ENCODE measurements at regions not wholly inside any gene's neighbourhood (a gene's known extent, or its start where the extent isn't known, plus 50 kb on each side); places are given as distances from the start of the nearest gene placed in this dataset.

GRCh38 chrY:15500536-15500935, 976.2 kb downstream of the NLGN4Y start:
- intact Hi-C loops (cut with micrococcal nuclease) = no loop called here

DNA sequence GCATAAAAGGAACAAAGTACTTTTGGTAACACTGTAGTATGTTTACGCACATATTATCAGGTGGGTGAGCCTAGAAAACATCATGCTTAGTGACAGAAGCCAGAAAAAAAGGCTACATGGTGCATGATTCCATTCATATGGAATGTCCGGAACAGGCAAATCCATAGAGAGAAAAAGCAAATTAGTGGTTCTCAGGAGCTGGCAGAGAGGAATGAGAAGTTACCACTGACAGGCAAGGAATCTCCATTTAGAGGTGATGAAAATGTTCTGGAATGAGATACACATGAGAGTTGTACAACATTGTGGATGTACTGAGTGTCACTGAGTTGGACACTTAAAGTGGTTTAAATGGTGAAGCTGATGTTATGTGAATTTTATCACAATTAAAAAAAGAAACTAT, 976.9 kb downstream of the NLGN4Y start:
- intact Hi-C loops (cut with micrococcal nuclease) = no loop called here

DNA sequence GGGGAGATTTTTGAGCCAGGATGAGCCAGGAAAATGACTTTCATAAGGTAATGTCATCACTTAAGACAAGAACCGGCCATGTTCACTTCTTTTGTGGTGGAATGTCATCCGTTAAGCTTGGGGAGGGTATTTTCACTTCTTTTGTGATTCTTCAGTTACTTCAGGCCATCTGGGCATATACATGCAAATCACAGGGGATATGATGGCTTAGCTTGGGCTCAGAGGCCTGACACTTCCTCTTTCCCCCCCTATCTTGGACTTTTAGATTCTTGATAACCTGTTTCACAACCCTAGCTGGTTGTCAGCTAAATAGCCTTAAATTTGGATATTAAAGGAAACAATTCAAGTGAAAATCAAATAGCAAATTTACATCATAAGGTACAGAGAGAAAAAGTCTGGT, 986.0 kb downstream of the NLGN4Y start:
- intact Hi-C loops (cut with micrococcal nuclease) = no loop called here

DNA sequence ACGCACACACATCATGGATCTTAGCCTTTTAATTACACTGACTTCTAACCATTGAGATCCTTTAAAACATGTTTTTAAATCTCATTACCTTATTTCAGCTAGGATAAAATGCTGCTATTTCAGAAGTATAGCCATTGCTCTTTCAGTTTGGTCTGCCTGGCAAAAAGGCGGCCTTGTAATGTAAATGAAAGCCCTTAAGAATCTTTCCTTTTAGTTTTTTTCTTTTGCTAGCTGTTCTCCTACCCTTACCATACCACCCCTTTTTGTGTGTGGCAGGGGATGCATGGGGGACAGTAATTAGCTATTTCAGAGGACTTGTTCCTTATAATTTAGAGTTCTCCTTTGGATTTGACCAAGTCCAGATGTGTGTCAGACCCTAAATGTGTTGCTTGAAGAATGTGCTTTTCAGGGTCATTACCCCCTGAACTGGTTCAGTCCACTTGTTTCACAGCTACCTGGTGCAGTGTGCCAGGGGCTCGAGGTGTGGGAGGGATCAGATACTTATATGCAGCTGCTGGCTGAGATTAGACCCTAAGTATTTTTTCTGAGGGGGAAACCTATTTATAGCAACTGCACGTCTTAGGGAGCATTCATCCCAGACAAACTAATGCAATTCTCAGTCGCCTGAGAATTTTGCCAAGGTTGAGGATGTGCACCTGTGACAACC, 986.8 kb downstream of the NLGN4Y start:
- intact Hi-C loops (cut with micrococcal nuclease) = no loop called here

DNA sequence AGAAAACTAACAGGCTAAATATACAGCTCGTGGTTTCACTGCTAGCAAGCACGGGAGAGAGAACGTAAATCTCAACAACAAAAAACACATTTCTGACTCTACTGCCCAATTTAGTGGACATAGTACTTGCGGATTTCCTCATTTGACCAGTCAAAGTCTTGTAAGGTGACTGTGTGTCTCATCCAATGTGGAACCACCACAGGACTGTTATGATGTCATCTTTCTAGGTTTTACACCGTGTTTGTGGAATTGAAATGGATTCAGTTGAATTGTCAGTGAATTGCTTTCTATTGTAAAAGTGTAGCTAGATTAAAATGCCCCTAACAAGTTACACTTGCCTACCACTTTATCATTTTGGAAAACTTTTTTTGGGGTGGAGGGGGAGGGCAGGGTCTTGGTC, 1010.8 kb downstream of the NLGN4Y start:
- intact Hi-C loops (cut with micrococcal nuclease) = no loop called here

DNA sequence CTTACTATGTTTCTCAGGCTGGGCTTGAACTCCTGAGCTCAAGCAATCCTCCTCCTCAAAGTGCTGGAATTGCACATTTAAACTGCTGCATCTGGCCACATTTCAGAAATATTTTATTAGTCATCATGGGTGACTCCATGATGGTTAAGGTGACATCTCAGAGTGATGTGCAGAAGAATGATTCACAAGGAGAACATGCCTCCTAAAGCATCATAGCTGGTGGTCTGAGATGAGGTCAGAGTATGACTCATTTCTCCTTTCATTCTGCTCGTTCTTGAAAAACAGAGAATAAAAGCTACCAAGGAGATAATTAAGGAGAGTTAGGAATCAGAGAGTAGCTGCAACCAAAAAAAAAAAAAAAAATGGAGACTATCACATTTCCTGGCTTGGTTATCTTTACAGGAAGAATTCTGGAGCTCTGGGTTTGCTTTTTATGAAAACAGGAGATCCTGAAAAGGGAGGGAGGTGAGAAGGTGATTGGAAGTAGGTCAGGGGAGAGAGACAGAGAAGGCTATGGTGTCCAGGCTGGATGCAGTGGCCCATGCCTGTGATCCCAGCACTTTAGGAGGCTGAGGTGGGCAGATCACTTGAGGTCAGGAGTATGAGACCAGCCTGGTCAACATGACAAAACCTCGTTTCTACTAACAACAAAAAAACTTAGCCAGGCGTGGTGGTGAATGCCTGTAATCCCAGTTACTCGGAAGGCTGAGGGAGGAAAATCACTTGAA, 1011.6 kb downstream of the NLGN4Y start:
- intact Hi-C loops (cut with micrococcal nuclease) = no loop called here

- intact Hi-C loops (cut with micrococcal nuclease) = no loop called here
Observed at GRCh38 chrY:15540516-15540915, 1016.2 kb downstream of the NLGN4Y start.

DNA sequence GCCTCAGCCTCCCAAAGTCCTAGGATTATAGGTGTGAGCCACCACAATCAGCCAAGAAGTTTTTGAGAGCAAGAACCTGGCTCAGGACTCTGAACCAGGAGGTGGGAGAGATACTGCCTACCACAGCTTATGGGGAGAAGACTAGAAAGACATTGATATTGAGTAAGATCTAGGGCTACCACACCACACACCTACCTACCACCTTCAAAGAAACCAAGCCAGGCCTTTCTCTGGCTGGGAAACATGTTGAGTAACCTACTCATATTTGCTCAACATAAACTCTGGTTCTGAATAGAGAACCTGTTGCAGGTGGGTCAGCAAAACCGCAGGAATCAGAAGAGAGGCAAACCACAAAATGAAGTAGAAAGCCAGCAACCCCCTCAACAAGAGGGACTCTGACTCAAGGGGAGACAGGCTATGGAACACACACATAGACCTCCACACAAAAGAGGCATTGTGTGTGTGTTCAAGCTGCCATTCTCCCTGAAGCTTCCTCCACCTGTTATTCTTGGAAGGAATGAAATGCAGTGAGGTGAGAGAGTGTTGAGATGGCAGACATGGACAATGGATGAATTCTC, 1021.9 kb downstream of the NLGN4Y start:
- intact Hi-C loops (cut with micrococcal nuclease) = no loop called here

GRCh38 chrY:15552074-15552473, 1027.7 kb downstream of the NLGN4Y start:
- intact Hi-C loops (cut with micrococcal nuclease) = no loop called here

GRCh38 chrY:15554991-15555390, 1030.7 kb downstream of the NLGN4Y start:
- intact Hi-C loops (cut with micrococcal nuclease) = no loop called here

DNA sequence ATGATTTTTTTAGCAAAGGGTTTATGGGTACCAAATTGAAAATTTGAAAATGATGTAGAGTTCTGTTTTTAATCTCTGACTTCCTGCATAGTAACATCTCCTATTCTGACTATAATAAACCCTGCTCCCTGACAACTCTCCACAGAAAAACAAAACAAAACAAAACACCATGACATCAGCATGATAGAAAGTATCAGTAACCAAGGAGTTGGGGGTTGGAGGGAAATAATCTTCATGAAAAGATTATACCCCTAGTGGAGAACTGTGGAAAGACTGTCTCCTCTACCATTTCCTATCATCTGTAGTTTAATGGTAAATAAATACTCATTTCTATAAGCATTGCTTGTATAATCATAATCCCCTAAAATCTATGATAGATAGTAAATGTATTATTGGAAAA, 1034.8 kb downstream of the NLGN4Y start:
- intact Hi-C loops (cut with micrococcal nuclease) = no loop called here

GRCh38 chrY:15560840-15561239, 1036.5 kb downstream of the NLGN4Y start:
- intact Hi-C loops (cut with micrococcal nuclease) = no loop called here

- intact Hi-C loops (cut with micrococcal nuclease) = no loop called here
Observed at GRCh38 chrY:15561501-15562289, 1037.4 kb downstream of the NLGN4Y start.

- intact Hi-C loops (cut with micrococcal nuclease) = no loop called here
Observed at GRCh38 chrY:15577886-15578285, 1053.6 kb downstream of the NLGN4Y start.

GRCh38 chrY:15578761-15579160, 1054.4 kb downstream of the NLGN4Y start:
- intact Hi-C loops (cut with micrococcal nuclease) = no loop called here

- intact Hi-C loops (cut with micrococcal nuclease) = no loop called here
Observed at GRCh38 chrY:15579245-15579644, 1054.9 kb downstream of the NLGN4Y start.

DNA sequence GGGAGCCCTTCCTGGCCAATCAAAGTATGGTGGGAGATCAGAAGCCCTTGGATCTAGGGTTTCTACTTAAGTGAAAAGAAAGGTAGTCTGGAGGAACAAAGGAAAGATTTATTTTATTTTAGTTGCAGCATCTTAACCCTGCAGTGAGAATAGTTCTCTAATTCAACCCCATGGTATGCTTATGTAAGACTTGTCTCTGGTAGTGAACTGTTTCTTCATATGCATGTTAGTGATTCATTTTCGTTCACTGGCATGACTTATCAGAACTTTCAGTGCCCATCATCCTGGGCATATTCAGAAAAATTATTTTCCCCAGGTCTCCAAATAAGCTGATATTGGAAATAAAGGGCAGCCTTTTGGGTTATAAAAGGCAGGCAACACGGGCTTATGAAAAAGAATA, 1058.8 kb downstream of the NLGN4Y start:
- intact Hi-C loops (cut with micrococcal nuclease) = no loop called here

- intact Hi-C loops (cut with micrococcal nuclease) = no loop called here
Observed at GRCh38 chrY:15592957-15593356, 1068.6 kb downstream of the NLGN4Y start.

- intact Hi-C loops (cut with micrococcal nuclease) = no loop called here
Observed at GRCh38 chrY:15593476-15594160, 1069.3 kb downstream of the NLGN4Y start.

- intact Hi-C loops (cut with micrococcal nuclease) = no loop called here
Observed at GRCh38 chrY:15594179-15594578, 1069.8 kb downstream of the NLGN4Y start.

GRCh38 chrY:15600565-15600964, 1076.2 kb downstream of the NLGN4Y start:
- intact Hi-C loops (cut with micrococcal nuclease) = no loop called here

All from T-helper 2 cell treated with Interferon-gamma antibody and Interleukin-4, amounts not matched to agents 100 ng/mL and 5 ng/mL, for 36 hours (primary cell).